Adipocyte (in vitro differentiated cells): ENCODE measurements at regions not wholly inside any gene's neighbourhood (a gene's known extent, or its start where the extent isn't known, plus 50 kb on each side); places are given as distances from the start of the nearest gene placed in this dataset.

Source experiments
- DNase-seq: peaks from one replicate; pipeline ENCODE4 v3.0.0-alpha.2; 2015; ENCODE audit warnings: low read depth
- H3K27me3 ChIP-seq: replicated peaks from 2 replicates; pipeline ENCODE4 v1.7.0; 2013; ENCODE audit warnings: mild to moderate bottlenecking, low read length, moderate library complexity; ENCODE audit not compliant: control insufficient read depth, insufficient read depth
- H3K36me3 ChIP-seq: 2 replicates; pipeline ENCODE4 v1.7.0; 2013; ENCODE audit warnings: low read length, mild to moderate bottlenecking, moderate library complexity; ENCODE audit not compliant: control insufficient read depth, insufficient read depth, severe bottlenecking
- H3K4me1 ChIP-seq: 2 replicates; pipeline ENCODE4 v1.7.0; 2013; ENCODE audit warnings: mild to moderate bottlenecking, low read length, moderate library complexity; ENCODE audit not compliant: control insufficient read depth, insufficient read depth
- H3K4me3 ChIP-seq: 2 replicates; pipeline ENCODE4 v1.7.0; 2013; ENCODE audit warnings: mild to moderate bottlenecking, low read length, moderate library complexity
- H3K9ac ChIP-seq: 2 replicates; pipeline ENCODE4 v1.7.0; 2013; ENCODE audit warnings: mild to moderate bottlenecking, low read length, moderate library complexity
- H3K9me3 ChIP-seq: 2 replicates; pipeline ENCODE4 v1.7.0; 2013; ENCODE audit warnings: mild to moderate bottlenecking, low read length, moderate library complexity; ENCODE audit not compliant: control insufficient read depth

DNA sequence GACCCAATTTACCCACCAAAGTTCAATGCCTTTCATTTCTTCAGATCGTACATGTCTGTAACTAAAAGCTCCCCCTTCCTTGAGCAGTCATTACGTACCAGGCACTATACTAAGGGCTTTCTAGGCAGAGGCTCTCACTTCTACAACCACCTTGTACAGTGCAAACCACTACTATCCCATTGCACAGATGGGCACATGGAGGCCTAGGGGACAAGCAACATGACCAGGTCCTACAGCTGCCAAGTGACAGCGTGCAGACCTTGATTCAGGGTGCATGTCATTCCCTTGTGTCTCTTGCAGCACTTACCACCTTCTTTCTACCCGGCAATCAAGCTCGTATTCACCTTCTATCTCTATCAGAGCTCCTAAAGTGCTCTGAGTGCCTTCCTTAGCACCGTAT lies 382.7 kb downstream of the SOX9 start:
- no peak for DNase-seq
- no peaks in the 10 kb centered on the region for H3K27me3 ChIP-seq
- peaks cover 19% of the 10 kb centered on the region for H3K4me1 ChIP-seq
- H3K4me3 ChIP-seq: no peak overlapping the region
- H3K9ac ChIP-seq: no peak overlapping the region
- H3K9me3 ChIP-seq: peaks cover 3% of the 10 kb centered on the region
- H3K36me3 ChIP-seq: no peaks in the 10 kb centered on the region

DNA sequence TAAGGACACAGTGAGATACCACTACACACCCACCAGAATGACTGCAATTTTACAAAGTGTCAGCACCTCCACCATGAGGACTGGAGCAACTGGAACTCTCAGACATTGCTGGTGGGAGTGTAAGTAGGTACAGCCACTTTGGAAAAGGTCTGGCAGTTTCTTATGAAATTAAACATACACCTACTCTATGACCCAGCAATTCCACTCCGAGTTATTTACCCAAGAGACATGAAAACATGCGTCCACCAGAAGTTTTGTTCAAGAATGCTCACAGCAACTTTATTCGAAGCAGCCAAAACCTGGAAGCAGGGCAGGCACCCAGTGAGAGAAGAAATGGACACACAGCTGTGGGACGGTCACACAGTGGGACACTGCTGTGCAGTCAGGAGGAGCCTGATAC lies 384.0 kb downstream of the SOX9 start:
- no peaks in the 10 kb centered on the region for H3K36me3 ChIP-seq
- no peak overlapping the region for H3K4me3 ChIP-seq
- no peaks in the 10 kb centered on the region for H3K27me3 ChIP-seq
- peaks cover 19% of the 10 kb centered on the region for H3K4me1 ChIP-seq
- no peak for DNase-seq
- peaks cover 3% of the 10 kb centered on the region for H3K9me3 ChIP-seq
- H3K9ac ChIP-seq: no peak overlapping the region

DNA sequence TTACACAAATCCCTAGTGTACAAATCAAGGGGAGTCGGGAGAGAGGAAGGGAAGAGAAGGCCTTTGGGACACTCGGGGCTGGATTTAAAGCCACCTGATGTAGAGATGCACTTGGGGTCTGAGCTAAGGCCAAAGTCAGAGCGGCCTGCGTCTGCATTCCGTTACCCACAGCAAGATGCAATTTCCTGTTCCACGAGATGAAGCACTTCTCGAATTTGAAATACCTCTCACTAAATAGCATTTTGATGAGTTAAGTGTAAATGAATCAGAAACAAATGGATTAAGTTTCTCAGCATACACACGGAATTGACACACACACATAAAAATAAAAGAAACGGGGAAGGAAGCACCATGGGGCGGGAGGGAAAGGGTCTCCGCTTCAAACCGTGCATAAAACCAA lies 386.0 kb downstream of the SOX9 start:
- Histone ChIP-seq H3K9ac (no peak overlapping the region), H3K4me1 (peaks cover 23% of the 10 kb centered on the region), H3K36me3 (no peaks in the 10 kb centered on the region), H3K9me3 (peaks cover 3% of the 10 kb centered on the region), H3K4me3 (no peak overlapping the region), H3K27me3 (no peaks in the 10 kb centered on the region)
- no peak for DNase-seq

DNA sequence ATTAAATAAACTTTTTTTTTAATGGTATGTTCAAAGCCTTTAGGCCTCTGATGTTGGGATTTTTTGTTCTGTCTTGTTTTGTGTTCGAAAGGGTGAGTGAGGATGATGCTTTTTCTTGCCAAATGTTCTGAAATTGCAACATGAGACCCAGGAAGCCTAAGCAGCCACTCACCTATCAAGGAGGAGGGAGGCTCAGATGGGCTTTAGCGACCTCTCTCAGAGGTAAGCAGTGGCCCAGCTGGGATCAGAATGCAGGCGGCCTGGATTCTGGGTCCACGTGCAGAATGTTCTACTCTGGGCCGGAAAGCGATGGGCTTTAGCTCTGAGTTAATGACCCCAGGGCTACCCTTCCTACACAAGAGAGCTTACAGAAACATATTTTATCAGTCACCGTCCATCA lies 386.6 kb downstream of the SOX9 start:
- no peak overlapping the region for H3K9ac ChIP-seq
- H3K27me3 ChIP-seq: no peaks in the 10 kb centered on the region
- no peaks in the 10 kb centered on the region for H3K36me3 ChIP-seq
- no peak for DNase-seq
- H3K9me3 ChIP-seq: peaks cover 3% of the 10 kb centered on the region
- H3K4me3 ChIP-seq: no peak overlapping the region
- H3K4me1 ChIP-seq: peaks cover 19% of the 10 kb centered on the region

DNA sequence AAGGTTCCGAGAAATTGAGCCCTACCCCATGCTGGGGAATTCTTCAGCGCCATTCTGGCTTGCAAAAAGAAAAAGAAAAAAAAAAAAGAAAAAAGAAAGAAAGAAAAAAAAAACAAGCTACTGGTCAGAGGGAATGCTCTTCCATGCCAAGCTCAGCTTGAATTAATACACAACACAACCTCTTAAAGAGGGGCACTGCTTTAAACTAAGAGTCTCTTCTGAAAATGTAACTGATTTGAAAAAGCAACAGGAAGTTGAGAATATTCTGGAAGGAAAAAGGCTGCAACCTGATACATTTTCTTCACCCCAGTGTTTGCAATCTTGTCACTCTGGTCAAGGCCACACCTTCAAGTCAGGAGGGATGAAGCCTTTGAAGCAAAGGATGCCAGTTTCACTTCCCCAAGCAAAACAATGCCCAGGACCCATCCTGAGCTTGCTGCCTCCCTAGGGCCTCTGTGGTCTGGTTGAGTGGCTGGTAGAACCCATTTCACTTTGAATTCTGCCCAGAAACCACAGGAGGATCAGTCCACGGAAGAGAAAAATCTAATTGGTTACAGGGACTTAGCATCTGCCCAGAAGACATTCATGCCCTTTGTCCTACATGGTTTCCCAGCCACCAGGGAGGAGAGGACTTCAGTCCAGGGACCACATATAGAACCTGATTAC lies 389.7 kb downstream of the SOX9 start:
- no peaks in the 10 kb centered on the region for H3K9me3 ChIP-seq
- H3K4me1 ChIP-seq: peaks cover 23% of the 10 kb centered on the region
- peak; percentile 24 for DNase-seq
- H3K9ac ChIP-seq: no peak overlapping the region
- H3K27me3 ChIP-seq: no peaks in the 10 kb centered on the region
- H3K4me3 ChIP-seq: no peak overlapping the region
- H3K36me3 ChIP-seq: no peaks in the 10 kb centered on the region

DNA sequence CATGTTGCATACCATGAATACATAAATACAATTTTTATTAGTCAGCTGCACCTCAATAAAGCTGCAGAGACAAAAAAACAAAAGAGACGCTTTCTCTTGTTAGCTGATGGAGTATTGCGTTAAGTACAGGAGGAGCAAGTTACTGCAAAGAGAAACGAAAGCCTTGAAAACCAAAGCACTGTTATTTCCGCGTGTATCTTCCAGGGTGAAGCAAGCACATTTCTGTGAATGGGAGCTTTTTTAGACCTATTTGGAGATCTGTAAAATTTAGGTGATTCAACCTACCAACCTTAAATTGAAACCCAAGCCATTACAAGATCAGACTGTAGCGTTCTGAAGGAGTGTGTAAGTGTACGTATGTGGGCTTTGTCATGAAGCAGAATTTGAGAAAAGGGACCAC lies 390.4 kb downstream of the SOX9 start:
- H3K9me3 ChIP-seq: no peaks in the 10 kb centered on the region
- H3K4me1 ChIP-seq: peaks cover 23% of the 10 kb centered on the region
- no peak overlapping the region for H3K9ac ChIP-seq
- no peaks in the 10 kb centered on the region for H3K36me3 ChIP-seq
- H3K4me3 ChIP-seq: no peak overlapping the region
- DNase-seq: no peak
- no peaks in the 10 kb centered on the region for H3K27me3 ChIP-seq

DNA sequence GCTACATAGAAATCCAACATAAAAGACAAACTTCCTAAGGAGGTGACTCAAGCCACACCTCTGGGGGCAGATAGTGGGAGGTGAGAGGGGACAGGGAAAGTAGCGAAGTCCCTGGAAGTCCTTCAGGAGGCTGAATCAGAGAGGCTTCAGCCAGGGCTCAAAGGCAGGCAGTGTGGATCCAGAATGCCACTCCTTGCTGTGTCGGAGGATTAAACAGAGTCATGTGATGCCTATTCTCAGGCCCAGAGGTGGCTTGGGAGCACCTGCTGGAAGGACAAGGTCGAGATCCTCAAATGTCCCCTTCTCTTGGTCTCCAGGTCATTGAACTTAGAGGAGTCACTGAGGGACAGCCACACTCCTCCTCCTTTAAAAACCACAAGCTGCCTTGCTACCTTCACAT lies 391.1 kb downstream of the SOX9 start:
- DNase-seq: no peak
- H3K9me3 ChIP-seq: no peaks in the 10 kb centered on the region
- H3K9ac ChIP-seq: no peak overlapping the region
- H3K36me3 ChIP-seq: no peaks in the 10 kb centered on the region
- H3K27me3 ChIP-seq: no peaks in the 10 kb centered on the region
- no peak overlapping the region for H3K4me3 ChIP-seq
- H3K4me1 ChIP-seq: peaks cover 29% of the 10 kb centered on the region

DNA sequence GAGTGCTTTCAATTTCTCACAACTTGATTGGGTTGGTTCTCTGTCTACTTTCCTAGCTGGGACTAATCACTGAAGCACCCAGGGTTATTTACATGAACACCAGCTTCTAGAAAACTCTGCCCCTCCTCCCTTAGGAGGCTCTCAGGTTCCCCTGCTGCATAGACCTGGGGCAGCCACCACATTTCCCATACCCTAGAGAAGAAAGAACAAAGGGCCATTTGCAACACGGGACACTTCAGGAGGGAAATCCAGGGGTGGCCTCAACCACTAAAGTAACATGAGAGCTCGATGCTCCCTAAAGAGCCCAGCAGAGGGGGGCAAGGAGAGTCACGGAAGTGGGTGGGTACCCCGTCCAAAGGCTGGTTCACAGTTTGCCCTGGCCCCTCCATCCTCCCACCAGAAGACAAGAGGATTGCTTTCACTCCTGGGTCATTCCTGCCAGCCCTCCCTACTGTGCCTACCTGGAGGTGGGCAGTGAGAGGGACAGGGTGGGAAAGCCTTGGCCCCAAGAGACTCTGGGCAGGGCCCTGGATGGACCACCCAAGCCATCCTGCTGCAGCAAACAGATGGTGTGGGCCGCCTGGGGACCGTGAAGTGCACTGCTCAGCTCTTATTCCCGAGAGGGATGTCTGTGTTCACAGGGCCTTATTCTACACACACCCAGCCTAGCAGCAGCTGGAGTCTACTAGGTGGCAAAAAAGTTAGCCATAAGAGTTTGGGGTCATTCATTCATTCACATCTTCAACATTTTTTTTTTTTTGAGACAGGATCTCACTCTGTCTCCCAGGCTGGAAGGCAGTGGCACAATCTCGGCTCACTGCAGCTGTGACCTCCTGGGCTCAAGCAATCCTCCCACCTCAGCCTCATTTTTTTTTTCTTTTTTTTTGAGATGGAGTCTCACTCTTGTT lies 392.1 kb downstream of the SOX9 start:
- Histone ChIP-seq H3K4me1 (peaks cover 29% of the 10 kb centered on the region), H3K9ac (no peak overlapping the region), H3K9me3 (no peaks in the 10 kb centered on the region), H3K27me3 (no peaks in the 10 kb centered on the region), H3K4me3 (no peak overlapping the region), H3K36me3 (no peaks in the 10 kb centered on the region)
- no peak for DNase-seq

DNA sequence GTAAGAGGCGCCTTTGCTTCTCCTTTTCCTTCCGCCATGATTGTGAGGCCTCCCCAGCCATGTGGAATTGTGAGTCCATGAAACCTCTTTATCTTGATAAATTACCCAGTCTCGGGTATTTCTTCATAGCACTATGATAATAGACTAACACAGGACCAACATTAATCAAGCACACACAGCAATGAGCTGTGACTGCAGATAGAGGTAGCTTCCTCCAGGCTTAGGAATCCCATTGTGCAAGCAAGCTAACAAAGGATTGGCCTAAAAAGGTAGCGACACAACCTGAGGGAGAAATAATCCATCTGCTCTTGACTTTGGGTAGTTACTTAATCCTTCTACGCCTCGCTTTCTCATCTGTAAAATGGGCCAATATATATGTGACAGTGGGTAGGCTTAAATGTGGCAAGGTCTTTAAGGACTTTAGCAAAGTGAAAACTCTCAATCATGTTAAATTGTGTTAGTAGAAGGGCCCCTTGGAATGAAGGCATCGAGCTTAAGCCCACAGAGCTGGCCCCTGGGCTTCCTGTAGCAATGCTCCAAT lies 393.6 kb downstream of the SOX9 start:
- Histone ChIP-seq H3K9me3 (no peaks in the 10 kb centered on the region), H3K9ac (no peak overlapping the region), H3K4me3 (no peak overlapping the region), H3K4me1 (peaks cover 24% of the 10 kb centered on the region), H3K27me3 (no peaks in the 10 kb centered on the region), H3K36me3 (no peaks in the 10 kb centered on the region)
- no peak for DNase-seq

DNA sequence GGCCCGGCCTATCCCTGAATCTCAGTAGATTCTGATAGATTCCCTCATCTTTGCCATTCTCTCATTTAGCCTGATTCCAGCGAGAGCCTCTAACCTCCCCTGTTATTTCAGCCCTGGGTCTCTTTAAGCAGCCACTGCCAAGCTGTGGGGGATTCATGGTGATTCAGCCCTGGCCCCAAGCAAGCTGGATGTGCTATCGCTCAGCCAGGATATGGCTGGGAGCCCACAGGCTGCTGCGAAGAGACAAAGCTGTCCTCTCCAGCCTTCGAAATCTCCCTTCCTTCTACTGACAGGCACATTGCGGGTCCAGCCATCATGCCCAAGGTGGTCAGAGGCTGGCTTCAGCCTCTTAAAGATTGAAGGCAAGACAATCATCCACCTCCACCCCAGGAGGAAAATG lies 394.1 kb downstream of the SOX9 start:
- Histone ChIP-seq H3K36me3 (no peaks in the 10 kb centered on the region), H3K9ac (peak overlapping the region; percentile 0), H3K4me3 (peak overlapping the region; percentile 26), H3K27me3 (no peaks in the 10 kb centered on the region), H3K4me1 (peaks cover 24% of the 10 kb centered on the region), H3K9me3 (no peaks in the 10 kb centered on the region)
- peak; percentile 31 for DNase-seq

DNA sequence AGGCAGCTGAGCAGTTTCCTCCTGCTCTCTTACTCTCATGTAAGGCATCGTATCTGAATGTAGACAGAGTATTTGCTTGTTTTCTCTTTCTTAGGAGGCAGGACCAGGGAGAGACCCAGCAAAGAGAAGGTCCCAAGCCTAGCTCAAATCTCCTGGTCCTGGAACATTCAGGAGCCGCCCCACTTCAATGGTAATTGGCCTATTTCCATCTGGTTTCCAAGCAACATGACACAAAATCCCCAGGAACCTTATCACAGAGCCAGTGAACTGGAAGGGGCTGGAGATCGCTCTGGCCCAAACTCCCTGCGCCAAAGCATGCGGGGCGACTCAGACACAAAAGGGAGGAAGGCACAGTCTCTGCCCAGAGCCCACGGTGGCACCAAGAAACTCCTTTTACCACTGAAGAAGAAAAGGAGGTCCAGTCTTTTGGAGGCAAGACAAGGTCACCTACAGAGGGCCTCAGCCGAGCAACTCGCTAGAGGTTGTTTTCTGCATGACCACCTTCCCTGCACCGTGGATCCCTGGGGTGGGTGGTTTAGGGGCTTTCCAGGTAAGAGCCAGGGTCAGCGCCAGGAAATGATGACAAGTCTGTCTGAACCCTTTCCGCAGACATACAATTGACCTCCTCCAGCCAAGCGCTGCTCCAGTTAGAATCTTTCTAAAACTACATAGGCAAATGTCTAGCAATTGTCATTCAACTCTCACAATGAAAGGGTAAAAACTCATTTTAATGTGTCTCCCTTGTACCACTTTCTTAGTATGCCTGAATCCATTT lies 394.7 kb downstream of the SOX9 start:
- Histone ChIP-seq H3K9ac (peak overlapping the region; percentile 0), H3K36me3 (no peaks in the 10 kb centered on the region), H3K4me1 (peaks cover 23% of the 10 kb centered on the region), H3K27me3 (no peaks in the 10 kb centered on the region), H3K4me3 (peak overlapping the region; percentile 26), H3K9me3 (no peaks in the 10 kb centered on the region)
- no peak for DNase-seq
